ENCODE measurements at regions not wholly inside any gene's neighbourhood (a gene's known extent, or its start where the extent isn't known, plus 50 kb on each side); places are given as distances from the start of the nearest gene placed in this dataset.

- H3K4me1 ChIP-seq = no peaks in the 10 kb centered on the region
- no peak for ATAC-seq
- peaks cover 0 to 13% (median 0%) of the 10 kb centered on the region in 3 donors for H3K9me3 ChIP-seq
- no peak overlapping the region for H3K4me3 ChIP-seq
- WGBS, 2 donors (ENCODE audit: low coverage in 1 of 2) = 78 to 88% methylated on average over 7 to 10 of the region's 14 CpGs
- peaks cover 52% of the 10 kb centered on the region for H3K27me3 ChIP-seq
- no peaks in the 10 kb centered on the region for H3K36me3 ChIP-seq
- TF ChIP-seq POLR2AphosphoS5 (IDR thresholded peaks at IDR 0.05) (no peak), CTCF (IDR thresholded peaks at IDR 0.05) (no peak), POLR2A (IDR thresholded peaks at IDR 0.05) (no peak), EP300 (IDR thresholded peaks at IDR 0.05) (no peak)
- no peak overlapping the region for H3K27ac ChIP-seq
Measured at GRCh38 chr3:10560060-10560861, 54.9 kb upstream of the ATP2B2 start.

DNA sequence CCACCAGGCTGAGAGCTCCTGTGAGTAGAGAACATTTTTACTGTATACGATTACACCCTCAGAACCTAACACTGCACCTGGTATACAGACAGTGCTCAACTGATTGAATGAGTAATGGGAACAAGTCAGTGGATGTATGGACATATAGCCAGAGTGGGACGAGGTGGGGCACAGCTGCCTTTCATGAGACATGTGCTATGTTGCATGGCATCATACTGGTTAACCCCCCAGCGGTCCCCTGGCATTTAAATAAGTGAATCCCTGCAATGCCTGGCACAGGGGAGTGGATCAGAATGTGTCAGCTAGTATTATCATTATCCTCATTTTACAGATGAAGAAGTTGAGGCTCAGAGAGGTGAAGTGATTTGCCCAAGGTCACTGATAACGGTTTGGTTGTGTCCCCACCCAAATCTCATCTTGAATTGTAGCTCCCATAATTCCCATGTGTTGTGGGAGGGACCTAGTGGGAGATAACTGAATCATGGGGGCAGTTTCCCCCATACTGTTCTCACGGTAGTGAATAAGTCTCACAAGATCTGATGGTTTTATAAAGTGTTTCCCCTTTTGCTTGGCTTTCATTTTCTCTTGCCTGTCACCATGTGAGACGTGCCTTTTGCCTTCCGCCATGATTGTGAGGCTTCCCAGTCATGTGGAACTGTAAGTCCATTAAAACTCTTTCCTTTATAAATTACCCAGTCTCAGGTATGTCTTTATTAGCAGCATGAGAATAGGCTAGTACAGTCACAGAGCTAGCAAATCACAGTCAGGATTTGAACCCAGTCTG, 56.0 kb upstream of the ATP2B2 start:
- WGBS, 2 donors (ENCODE audit: low coverage in 1 of 2) = 72 to 85% methylated on average over 3 to 5 of the region's 7 CpGs
- H3K36me3 ChIP-seq = no peaks in the 10 kb centered on the region
- H3K27me3 ChIP-seq = peaks cover 41% of the 10 kb centered on the region
- peaks cover 0 to 13% (median 0%) of the 10 kb centered on the region in 3 donors for H3K9me3 ChIP-seq
- no peak for ATAC-seq
- no peaks in the 10 kb centered on the region for H3K4me1 ChIP-seq
- no peak for TF ChIP-seq CTCF (IDR thresholded peaks at IDR 0.05)
- TF ChIP-seq POLR2A (IDR thresholded peaks at IDR 0.05) = no peak
- no peak for TF ChIP-seq EP300 (IDR thresholded peaks at IDR 0.05)
- no peak for TF ChIP-seq POLR2AphosphoS5 (IDR thresholded peaks at IDR 0.05)
- H3K27ac ChIP-seq = no peak overlapping the region
- H3K4me3 ChIP-seq = no peak overlapping the region

GRCh38 chr3:10561946-10562560, 56.7 kb upstream of the ATP2B2 start:
- Histone ChIP-seq H3K9me3 (peaks cover 0 to 13% (median 0%) of the 10 kb centered on the region in 3 donors), H3K27ac (no peak overlapping the region), H3K4me3 (no peak overlapping the region), H3K4me1 (no peaks in the 10 kb centered on the region), H3K36me3 (no peaks in the 10 kb centered on the region), H3K27me3 (peaks cover 40% of the 10 kb centered on the region)
- WGBS, 2 donors (ENCODE audit: low coverage in 1 of 2) = 80 to 88% methylated on average over 1 to 3 of the region's 4 CpGs
- TF ChIP-seq EP300 (IDR thresholded peaks at IDR 0.05) = no peak
- no peak for ATAC-seq

- no peak for ATAC-seq
- peaks cover 40% of the 10 kb centered on the region for H3K27me3 ChIP-seq
- 29 to 60% methylated on average over 1 of the region's 2 CpGs for WGBS, 2 donors (ENCODE audit: low coverage in 1 of 2)
Measured at GRCh38 chr3:10563396-10563795, 58.0 kb upstream of the ATP2B2 start.

More at GRCh38 chr3:10563396-10563795, 58.0 kb upstream of the ATP2B2 start:
- no peaks in the 10 kb centered on the region for H3K4me1 ChIP-seq
- TF ChIP-seq POLR2AphosphoS5 (IDR thresholded peaks at IDR 0.05) (no peak), CTCF (IDR thresholded peaks at IDR 0.05) (no peak), POLR2A (IDR thresholded peaks at IDR 0.05) (no peak), EP300 (IDR thresholded peaks at IDR 0.05) (no peak)
- no peaks in the 10 kb centered on the region for H3K36me3 ChIP-seq
- no peak overlapping the region for H3K27ac ChIP-seq
- peaks cover 0 to 13% (median 0%) of the 10 kb centered on the region in 3 donors for H3K9me3 ChIP-seq
- H3K4me3 ChIP-seq = no peak overlapping the region

All from gastroesophageal sphincter (tissue), 4 donors.